Mucosa of descending colon (tissue), 3 donors: ENCODE measurements at regions not wholly inside any gene's neighbourhood (a gene's known extent, or its start where the extent isn't known, plus 50 kb on each side); places are given as distances from the start of the nearest gene placed in this dataset.
"Not testable (repeated sequence)": the region's sequence is repeated elsewhere in the genome, so short reads cannot be mapped to it uniquely, and the experiment has no call there.

Experiments used
- ATAC-seq: fragments of 200-7000 bp; cut with Tn5 transposase; one replicate; pipeline ENCODE4 v1.9.1; 2020; ENCODE audit warnings: mild to moderate bottlenecking, moderate library complexity
- DNase-seq, 3 donors: peaks; one replicate each; pipeline ENCODE4 v3.0.0-alpha.2; 2020
- H3K36me3 ChIP-seq: fragments of 200-600 bp; one replicate; pipeline ENCODE4 v1.8.0; 2021; ENCODE audit warnings: low read depth, mild to moderate bottlenecking
- H3K4me1 ChIP-seq: fragments of 200-600 bp; one replicate; pipeline ENCODE4 v1.8.0; 2021; ENCODE audit warnings: low read depth, mild to moderate bottlenecking
- H3K4me3 ChIP-seq: fragments of 200-600 bp; one replicate; pipeline ENCODE4 v1.8.0; 2021; ENCODE audit warnings: mild to moderate bottlenecking
- H3K9me3 ChIP-seq: fragments of 200-600 bp; one replicate; pipeline ENCODE4 v1.8.0; 2021; ENCODE audit warnings: mild to moderate bottlenecking
- intact Hi-C, 2 donors: fragments of 100-400 bp; cut with DNase I in 1 of 2; cut with micrococcal nuclease in 1 of 2; formaldehyde crosslinking; loops; one replicate each; pipeline versions ENCODE4 v1.11.0 to v1.11.1; 2022; cut with DNase I, micrococcal nuclease
- TF ChIP-seq, protein P1 (sequence below): fragments of 200-600 bp; IDR thresholded peaks from one replicate; pipeline ENCODE4 v1.8.0; 2022; ENCODE audit warnings: antibody characterized with exemption, mild to moderate bottlenecking
- donor health status: DM: no; HTN: no; CAD: no; lungs with moderate emphysema.
- donor health status: DM: no; HTN: no; CAD: no.
- donor health status: DM: no; HTN: yes; CAD: no.

DNA sequence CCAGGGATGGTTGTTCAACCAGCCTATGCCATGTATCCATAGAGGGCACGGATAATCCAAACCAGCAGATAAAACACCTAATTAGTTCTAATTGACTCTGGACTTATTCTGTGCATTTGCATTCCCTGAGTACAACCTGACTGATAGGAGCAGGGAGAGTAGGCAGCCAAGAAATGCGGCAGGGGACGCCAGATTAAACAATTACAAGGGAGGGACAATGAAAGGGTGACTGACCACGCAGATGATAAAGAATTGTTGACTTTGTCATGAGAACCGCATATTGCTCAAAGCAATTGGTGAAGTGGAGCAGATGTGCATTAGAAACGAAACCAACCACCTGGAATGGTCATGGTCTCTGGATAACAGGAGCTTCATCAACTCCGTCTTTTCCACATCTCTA, 369.1 kb upstream of the FRG2C start:
- peaks cover 2% of the 10 kb centered on the region for H3K9me3 ChIP-seq
- intact Hi-C loops = loop anchor here in 1 of 2 donors (10.0 kb wide), 1 partner anchor 130 kb away; no protein-coding TSS in a partner anchor
- H3K4me3 ChIP-seq = no peak overlapping the region
- DNase-seq = no peak
- TF ChIP-seq, protein P1, sequence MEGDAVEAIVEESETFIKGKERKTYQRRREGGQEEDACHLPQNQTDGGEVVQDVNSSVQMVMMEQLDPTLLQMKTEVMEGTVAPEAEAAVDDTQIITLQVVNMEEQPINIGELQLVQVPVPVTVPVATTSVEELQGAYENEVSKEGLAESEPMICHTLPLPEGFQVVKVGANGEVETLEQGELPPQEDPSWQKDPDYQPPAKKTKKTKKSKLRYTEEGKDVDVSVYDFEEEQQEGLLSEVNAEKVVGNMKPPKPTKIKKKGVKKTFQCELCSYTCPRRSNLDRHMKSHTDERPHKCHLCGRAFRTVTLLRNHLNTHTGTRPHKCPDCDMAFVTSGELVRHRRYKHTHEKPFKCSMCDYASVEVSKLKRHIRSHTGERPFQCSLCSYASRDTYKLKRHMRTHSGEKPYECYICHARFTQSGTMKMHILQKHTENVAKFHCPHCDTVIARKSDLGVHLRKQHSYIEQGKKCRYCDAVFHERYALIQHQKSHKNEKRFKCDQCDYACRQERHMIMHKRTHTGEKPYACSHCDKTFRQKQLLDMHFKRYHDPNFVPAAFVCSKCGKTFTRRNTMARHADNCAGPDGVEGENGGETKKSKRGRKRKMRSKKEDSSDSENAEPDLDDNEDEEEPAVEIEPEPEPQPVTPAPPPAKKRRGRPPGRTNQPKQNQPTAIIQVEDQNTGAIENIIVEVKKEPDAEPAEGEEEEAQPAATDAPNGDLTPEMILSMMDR = no peak
- H3K36me3 ChIP-seq = no peaks in the 10 kb centered on the region
- no peak for ATAC-seq
- H3K4me1 ChIP-seq = no peaks in the 10 kb centered on the region

DNA sequence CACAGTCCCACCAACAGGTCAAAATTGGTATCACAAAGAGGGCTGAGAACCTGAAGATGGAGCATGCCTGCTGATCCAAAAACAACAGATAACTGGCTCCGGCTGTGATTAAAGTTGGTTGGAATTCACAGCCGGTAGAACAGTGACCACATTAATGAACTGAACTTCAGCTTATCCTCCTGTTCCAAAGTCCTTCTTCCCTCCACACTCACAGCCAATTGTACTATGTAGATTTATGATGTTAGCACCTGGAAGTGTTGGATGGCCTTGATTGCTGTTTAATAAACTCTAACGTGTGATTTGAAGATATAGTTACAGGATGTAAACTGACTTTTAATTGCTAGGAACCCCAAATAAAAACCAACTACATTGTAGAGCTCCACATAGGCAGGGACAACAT, 367.3 kb upstream of the FRG2C start:
- no peaks in the 10 kb centered on the region for H3K36me3 ChIP-seq
- DNase-seq (no peak), ATAC-seq (peak; percentile 37)
- TF ChIP-seq, protein P1 = no peak
- H3K9me3 ChIP-seq = peaks cover 2% of the 10 kb centered on the region
- intact Hi-C loops = loop anchor here in 1 of 2 donors (10.0 kb wide), 1 partner anchor 128 kb away; no protein-coding TSS in a partner anchor
- H3K4me1 ChIP-seq = no peaks in the 10 kb centered on the region
- H3K4me3 ChIP-seq = no peak overlapping the region

DNA sequence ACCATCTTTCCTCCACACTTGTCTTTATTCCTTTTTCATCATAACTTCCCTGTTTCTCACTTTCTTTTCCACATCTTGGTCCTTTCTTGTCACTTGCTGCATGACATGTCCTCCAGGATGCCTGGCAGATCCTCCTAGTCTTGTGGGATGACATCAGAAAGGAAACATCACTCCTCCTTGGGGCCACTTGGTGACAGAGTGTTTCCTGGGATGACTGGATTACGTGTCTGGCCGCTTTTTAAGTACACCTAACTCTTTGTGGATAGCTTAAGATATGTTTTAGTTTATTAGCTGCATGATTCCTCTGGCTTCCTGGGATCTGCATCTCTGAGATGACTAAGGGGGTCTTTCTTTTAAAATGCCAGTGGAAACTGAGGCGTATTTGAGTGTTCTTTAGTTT, 363.5 kb upstream of the FRG2C start:
- TF ChIP-seq, protein P1 = no peak
- H3K4me1 ChIP-seq = peaks cover 8% of the 10 kb centered on the region
- peaks cover 2% of the 10 kb centered on the region for H3K9me3 ChIP-seq
- DNase-seq = no peak
- intact Hi-C loops = no loop called here
- no peak overlapping the region for H3K4me3 ChIP-seq
- H3K36me3 ChIP-seq = no peaks in the 10 kb centered on the region
- ATAC-seq = no peak

DNA sequence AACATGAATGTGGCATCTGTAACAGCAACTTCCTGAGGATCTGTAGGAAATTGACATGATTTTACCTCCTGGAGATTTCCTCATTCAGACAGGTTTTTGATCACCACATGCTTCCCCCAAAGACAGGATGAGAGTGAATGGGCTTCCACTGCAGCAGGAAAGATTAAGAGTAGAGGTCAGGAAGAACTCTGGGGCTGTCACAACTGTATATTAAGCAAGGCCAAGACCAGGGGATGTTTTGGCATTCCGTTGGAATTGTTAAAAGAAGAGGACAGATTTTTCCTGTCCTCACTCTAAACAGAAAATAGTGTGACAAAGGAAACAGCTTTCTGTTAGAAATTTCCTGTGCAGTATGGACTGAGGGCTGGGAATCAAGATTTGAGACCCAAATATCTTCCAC, 363.1 kb upstream of the FRG2C start:
- intact Hi-C loops, H3K9me3 ChIP-seq, H3K4me3 ChIP-seq, ATAC-seq, H3K4me1 ChIP-seq, H3K36me3 ChIP-seq, DNase-seq: not testable (repeated sequence)

DNA sequence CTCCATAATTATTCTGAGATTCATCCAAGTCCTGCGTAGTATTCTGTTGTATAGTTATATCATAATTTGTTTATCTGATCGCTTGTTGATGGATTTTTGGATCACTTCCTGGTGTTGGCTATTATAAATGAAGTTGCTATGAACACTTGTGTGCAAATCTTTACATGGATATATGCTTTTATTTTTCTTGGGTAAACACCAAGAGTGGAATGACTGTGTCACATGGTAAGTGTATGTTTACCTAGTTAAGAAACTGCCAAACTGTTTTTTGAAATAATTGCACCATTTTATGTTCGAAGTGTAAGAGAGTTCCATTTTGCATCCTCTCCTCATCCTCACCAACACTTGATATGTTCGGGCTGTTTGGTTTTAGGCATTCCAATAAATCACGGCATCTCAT, 360.4 kb upstream of the FRG2C start:
- DNase-seq (no peak), ATAC-seq (peak; percentile 27)
- TF ChIP-seq, protein P1 = no peak
- no peaks in the 10 kb centered on the region for H3K36me3 ChIP-seq
- no peaks in the 10 kb centered on the region for H3K9me3 ChIP-seq
- intact Hi-C loops = no loop called here
- peaks cover 8% of the 10 kb centered on the region for H3K4me1 ChIP-seq
- H3K4me3 ChIP-seq = no peak overlapping the region

DNA sequence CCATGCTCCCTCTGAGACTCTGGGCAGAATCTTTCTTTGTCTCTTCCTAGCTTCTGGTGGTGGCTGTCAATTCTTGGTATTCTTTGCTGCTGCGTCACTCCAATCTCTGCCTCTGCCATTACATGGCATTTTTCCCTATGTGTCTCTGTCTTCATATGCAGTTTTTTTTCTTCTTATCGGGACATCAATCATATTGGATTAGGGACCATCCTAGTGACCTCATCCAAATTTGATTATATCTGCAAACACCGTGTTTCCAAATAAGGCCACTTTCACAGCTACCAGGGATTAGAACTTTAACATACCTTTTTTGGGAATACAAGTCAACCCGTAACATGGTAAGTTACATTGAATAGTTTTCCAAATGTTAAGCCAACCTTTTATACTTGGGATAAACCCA, 358.2 kb upstream of the FRG2C start:
- TF ChIP-seq, protein P1 = no peak
- no peak for ATAC-seq
- H3K4me3 ChIP-seq = no peak overlapping the region
- intact Hi-C loops = no loop called here
- no peaks in the 10 kb centered on the region for H3K9me3 ChIP-seq
- H3K36me3 ChIP-seq = no peaks in the 10 kb centered on the region
- no peak for DNase-seq
- peaks cover 8% of the 10 kb centered on the region for H3K4me1 ChIP-seq

DNA sequence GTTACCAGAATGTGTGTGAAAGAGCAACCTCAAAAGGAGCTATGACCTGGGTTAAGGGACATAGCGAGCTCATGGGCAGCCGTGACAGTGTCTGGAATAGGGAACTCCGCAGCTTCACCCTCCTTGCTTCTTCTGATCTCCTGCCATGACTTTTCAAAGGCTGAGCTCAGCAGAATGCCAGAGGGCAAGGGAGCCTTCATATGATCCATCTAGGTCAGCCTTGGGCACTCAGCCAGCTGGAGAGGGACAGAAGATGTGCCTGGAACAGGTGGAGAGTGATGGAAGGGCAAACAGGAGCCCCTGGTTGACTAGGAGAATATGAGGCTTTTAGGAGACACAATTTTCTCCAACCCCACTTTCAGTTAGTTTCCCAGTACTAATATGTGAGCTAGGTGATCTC, 352.8 kb upstream of the FRG2C start:
- H3K4me1 ChIP-seq, intact Hi-C loops, H3K36me3 ChIP-seq, H3K9me3 ChIP-seq, H3K4me3 ChIP-seq, ATAC-seq, DNase-seq: not testable (repeated sequence)

DNA sequence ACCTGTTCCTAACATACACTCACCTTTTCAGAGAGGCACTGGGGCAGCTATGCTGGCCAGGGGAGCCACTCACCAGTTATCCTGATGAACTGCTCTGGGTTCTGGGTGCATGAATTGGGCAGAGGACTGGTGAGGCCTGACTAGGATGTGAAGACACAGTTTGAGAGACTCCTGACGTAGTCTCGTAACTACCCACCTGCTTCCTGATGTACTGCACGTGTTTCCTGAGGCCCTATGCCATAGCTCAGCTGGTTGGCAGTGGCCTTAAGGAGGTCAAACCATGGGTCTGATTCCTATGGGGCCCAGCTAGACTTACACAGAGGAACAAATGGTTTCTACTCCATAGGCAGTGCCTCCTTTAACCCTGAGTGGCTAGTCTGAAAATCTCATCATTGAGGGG, 351.7 kb upstream of the FRG2C start:
- ATAC-seq, intact Hi-C loops, DNase-seq, H3K4me1 ChIP-seq, H3K9me3 ChIP-seq, H3K4me3 ChIP-seq, H3K36me3 ChIP-seq: not testable (repeated sequence)

DNA sequence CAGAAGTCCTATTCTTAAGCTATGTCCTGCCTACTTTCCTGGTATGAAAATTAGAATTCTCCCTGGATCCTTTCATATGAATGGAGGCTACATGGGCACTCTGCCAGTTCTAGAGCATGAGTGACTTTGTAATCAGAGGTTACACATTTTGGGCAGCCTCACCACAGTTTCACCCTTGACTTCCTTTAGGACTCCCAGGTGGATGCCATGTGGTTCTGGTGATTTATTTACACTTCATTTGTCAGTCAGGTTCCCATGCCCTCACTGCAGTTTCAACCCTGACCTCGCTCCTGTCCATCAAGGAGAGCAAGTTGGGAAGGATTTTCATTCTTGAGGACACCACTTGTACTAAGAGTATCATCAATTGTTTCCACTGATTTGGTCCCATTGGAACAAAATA, 344.4 kb upstream of the FRG2C start:
- H3K36me3 ChIP-seq, intact Hi-C loops, H3K9me3 ChIP-seq, H3K4me1 ChIP-seq, H3K4me3 ChIP-seq, ATAC-seq, DNase-seq: not testable (repeated sequence)
